ENCODE measurements at regions not wholly inside any gene's neighbourhood (a gene's known extent, or its start where the extent isn't known, plus 50 kb on each side); places are given as distances from the start of the nearest gene placed in this dataset.

- TF ChIP-seq CTCF (IDR thresholded peaks at IDR 0.05) (no peak), POLR2A (IDR thresholded peaks at IDR 0.05) (no peak)
These were observed 141.2 kb upstream of the ASB18 start for GRCh38 chr2:236405357-236405756.

All from thyroid gland (tissue), 4 donors.